H7 (cell line): ENCODE measurements at regions not wholly inside any gene's neighbourhood (a gene's known extent, or its start where the extent isn't known, plus 50 kb on each side); places are given as distances from the start of the nearest gene placed in this dataset.

Source experiments
- DNase-seq: peaks from one replicate; pipeline ENCODE4 v3.0.0; 2012
- H3K27me3 ChIP-seq: 2 replicates; pipeline ENCODE4 v1.6.0; 2011; ENCODE audit warnings: mild to moderate bottlenecking, low read length; ENCODE audit not compliant: control insufficient read depth, insufficient read depth
- H3K36me3 ChIP-seq: replicated peaks from 2 replicates; pipeline ENCODE4 v1.5.1; 2011; ENCODE audit warnings: low read length; ENCODE audit not compliant: control insufficient read depth, insufficient read depth
- H3K4me3 ChIP-seq: 2 replicates; pipeline ENCODE4 v1.5.1; 2011; ENCODE audit warnings: low read depth, mild to moderate bottlenecking, control low read depth, low read length, moderate library complexity; ENCODE audit not compliant: insufficient read depth

DNA sequence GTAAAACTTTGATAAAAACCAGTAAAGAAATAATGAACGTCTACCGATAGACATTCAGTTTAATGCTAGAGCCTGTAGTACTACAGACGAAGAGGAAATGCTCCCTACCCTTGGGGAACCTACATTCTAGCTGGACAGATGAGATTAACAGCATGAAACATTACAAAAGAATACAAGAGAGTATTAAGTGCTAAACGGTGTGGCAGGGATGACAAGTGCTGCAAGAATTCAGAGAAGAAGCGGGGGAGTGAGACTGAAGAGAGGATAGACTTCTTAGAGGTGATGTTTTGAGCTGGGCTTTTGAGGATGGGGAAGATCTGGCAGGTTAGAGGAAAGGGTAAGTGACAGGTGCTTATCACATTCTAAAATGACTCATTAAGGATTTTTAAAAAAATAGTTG, 52.6 kb upstream of the ESX1 start:
- no peaks in the 10 kb centered on the region for H3K27me3 ChIP-seq
- H3K36me3 ChIP-seq = no peaks in the 10 kb centered on the region
- H3K4me3 ChIP-seq = no peak overlapping the region
- DNase-seq = no peak

DNA sequence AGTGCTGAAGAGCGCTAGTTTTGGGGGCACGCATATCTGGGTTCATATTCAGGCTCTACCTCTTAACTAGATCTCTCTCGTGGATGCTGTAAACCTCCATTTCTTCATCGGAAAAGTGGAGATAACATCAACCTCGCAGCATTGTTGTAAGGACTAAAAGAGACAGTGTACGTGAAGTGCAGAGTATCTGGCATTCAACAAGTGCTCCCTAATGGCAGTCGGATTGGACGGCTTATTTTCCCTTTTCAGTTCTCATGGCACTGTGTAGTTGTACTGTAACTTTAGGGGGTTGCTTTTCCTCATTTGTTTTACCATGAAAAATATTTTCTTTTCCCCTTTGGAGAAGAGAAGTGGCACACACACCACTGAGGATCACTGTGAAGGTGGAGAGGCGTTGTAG, 51.4 kb upstream of the ESX1 start:
- Histone ChIP-seq H3K4me3 (no peak overlapping the region), H3K36me3 (no peaks in the 10 kb centered on the region), H3K27me3 (no peaks in the 10 kb centered on the region)
- no peak for DNase-seq
